SW 1271 (cell line): ENCODE measurements at regions not wholly inside any gene's neighbourhood (a gene's known extent, or its start where the extent isn't known, plus 50 kb on each side); places are given as distances from the start of the nearest gene placed in this dataset.

ENCODE experiments used
- DNase-seq, 2 experiments: peaks; one replicate each; lab custom pipeline; 2025; lab: John Stamatoyannopoulos, UW

GRCh38 chrX:139113708-139114107, 402.2 kb upstream of the FGF13 start:
- DNase-seq = no peak

- no peak for DNase-seq
These were observed 400.9 kb upstream of the FGF13 start for GRCh38 chrX:139112432-139112831.

GRCh38 chrX:139106069-139106468, 394.6 kb upstream of the FGF13 start:
- DNase-seq = no peak

GRCh38 chrX:139094671-139095592, 383.4 kb upstream of the FGF13 start:
- no peak for DNase-seq

- no peak for DNase-seq
These were observed 381.7 kb upstream of the FGF13 start for GRCh38 chrX:139093201-139093600.

- DNase-seq = no peak
These were observed 380.4 kb upstream of the FGF13 start for GRCh38 chrX:139091878-139092277.

- DNase-seq = no peak
These were observed 379.5 kb upstream of the FGF13 start for GRCh38 chrX:139091066-139091465.

- DNase-seq = no peak
These were observed 374.7 kb upstream of the FGF13 start for GRCh38 chrX:139086246-139086645.

- DNase-seq = no peak
These were observed 373.9 kb upstream of the FGF13 start for GRCh38 chrX:139085404-139085803.

GRCh38 chrX:139083191-139083590, 371.7 kb upstream of the FGF13 start:
- no peak for DNase-seq

- DNase-seq = no peak
These were observed 370.4 kb upstream of the FGF13 start for GRCh38 chrX:139081965-139082364.

GRCh38 chrX:139079789-139080188, 368.3 kb upstream of the FGF13 start:
- DNase-seq = no peak

- DNase-seq = no peak
These were observed 367.3 kb upstream of the FGF13 start for GRCh38 chrX:139078761-139079280.

GRCh38 chrX:139078342-139078741, 366.8 kb upstream of the FGF13 start:
- DNase-seq = no peak

- DNase-seq = no peak
These were observed 366.0 kb upstream of the FGF13 start for GRCh38 chrX:139077281-139078250.

- no peak for DNase-seq
These were observed 351.8 kb upstream of the FGF13 start for GRCh38 chrX:139063364-139063763.

- DNase-seq = no peak
These were observed 347.4 kb upstream of the FGF13 start for GRCh38 chrX:139058831-139059495.

- no peak for DNase-seq
These were observed 340.9 kb upstream of the FGF13 start for GRCh38 chrX:139052461-139052860.

GRCh38 chrX:139049465-139049864, 337.9 kb upstream of the FGF13 start:
- DNase-seq = no peak

GRCh38 chrX:139044680-139045079, 333.2 kb upstream of the FGF13 start:
- no peak for DNase-seq

- DNase-seq = no peak
These were observed 327.5 kb upstream of the FGF13 start for GRCh38 chrX:139039041-139039440.

- no peak for DNase-seq
These were observed 315.3 kb upstream of the FGF13 start for GRCh38 chrX:139026811-139027210.
